ENCODE measurements at regions not wholly inside any gene's neighbourhood (a gene's known extent, or its start where the extent isn't known, plus 50 kb on each side); places are given as distances from the start of the nearest gene placed in this dataset.
"Not testable (repeated sequence)": the region's sequence is repeated elsewhere in the genome, so short reads cannot be mapped to it uniquely, and the experiment has no call there.

- no peaks in the 10 kb centered on the region for H3K27me3 Mint-ChIP-seq
- H3K4me3 Mint-ChIP-seq: no peak overlapping the region
These were observed 59.8 kb downstream of the ATOH1 start for GRCh38 chr4:93888308-93888707.

GRCh38 chr4:93888768-93889167 is 60.2 kb downstream of the ATOH1 start:
- no peak for ATAC-seq
- Mint-ChIP-seq H3K4me3 (no peak overlapping the region), H3K4me1 (no peaks in the 10 kb centered on the region), H3K27ac (no peak overlapping the region), H3K9me3 (no peaks in the 10 kb centered on the region), H3K36me3 (no peaks in the 10 kb centered on the region), H3K27me3 (no peaks in the 10 kb centered on the region)

More at GRCh38 chr4:93888308-93888707, 59.8 kb downstream of the ATOH1 start:
- no peak for ATAC-seq
- Mint-ChIP-seq H3K36me3 (no peaks in the 10 kb centered on the region), H3K4me1 (no peaks in the 10 kb centered on the region), H3K27ac (no peak overlapping the region), H3K9me3 (no peaks in the 10 kb centered on the region)

DNA sequence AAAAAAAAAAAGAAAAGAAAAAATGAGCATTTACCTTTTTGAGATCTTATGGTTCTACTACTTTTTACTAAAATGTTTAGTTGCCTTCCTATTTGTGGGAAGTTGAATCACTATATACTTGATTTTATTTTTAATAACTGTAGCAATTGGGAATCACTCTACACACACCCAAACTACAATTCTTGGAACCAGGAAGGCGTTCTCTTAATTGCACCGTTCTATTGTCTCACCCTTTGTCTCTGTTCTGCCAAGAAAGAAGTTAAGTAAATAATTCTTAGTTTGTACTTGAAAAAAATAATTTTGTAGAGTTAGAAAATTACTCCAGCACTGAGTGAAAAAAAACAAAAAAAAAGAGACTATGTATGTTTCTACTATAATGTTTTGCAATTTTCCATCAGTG is 62.7 kb downstream of the ATOH1 start:
- no peak for ATAC-seq
- no peak overlapping the region for H3K27ac Mint-ChIP-seq

DNA sequence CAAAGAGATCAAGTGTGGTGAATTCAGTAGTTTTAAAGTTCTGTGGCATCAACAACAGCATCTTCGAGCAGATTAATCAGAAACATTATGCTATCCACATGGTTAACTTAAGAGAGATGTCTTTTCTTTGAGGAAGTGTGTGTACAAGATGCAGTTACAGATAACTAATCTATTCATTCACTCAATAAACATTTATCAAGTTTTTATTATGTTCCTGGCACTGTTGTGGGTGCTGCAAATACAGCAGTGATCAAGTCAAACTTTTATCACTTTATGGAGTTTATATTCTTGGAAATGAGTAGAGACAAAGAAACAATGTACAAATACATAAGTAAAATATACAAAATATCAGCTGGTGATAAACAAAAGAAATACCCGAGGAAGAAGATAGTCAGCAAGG is 66.4 kb downstream of the ATOH1 start:
- ATAC-seq: no peak
- Mint-ChIP-seq H3K27me3 (no peaks in the 10 kb centered on the region), H3K4me3 (no peak overlapping the region), H3K27ac (no peak overlapping the region), H3K36me3 (no peaks in the 10 kb centered on the region), H3K9me3 (no peaks in the 10 kb centered on the region), H3K4me1 (no peaks in the 10 kb centered on the region)

More for the DNA sequence above, 62.7 kb downstream of the ATOH1 start:
- Mint-ChIP-seq H3K4me1 (no peaks in the 10 kb centered on the region), H3K9me3 (no peaks in the 10 kb centered on the region), H3K27me3 (no peaks in the 10 kb centered on the region), H3K36me3 (no peaks in the 10 kb centered on the region), H3K4me3 (no peak overlapping the region)

DNA sequence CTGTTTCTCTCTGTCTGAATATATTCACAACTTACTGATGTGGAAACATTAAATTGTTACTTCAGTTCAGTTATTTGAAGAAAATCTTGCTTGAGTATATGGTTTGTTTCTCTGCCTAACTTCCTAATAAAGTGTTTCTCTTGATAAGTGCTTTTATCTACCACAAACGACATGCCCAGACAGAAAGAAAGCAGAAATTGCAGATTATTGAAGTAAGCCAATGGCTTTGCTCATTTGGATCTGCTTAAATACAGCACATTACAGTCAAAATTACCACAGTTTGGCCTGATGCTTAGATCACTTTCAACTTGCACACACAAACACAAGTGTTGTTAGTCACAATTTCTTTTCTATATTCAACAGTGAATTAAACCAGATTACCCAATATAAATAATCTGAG is 68.0 kb downstream of the ATOH1 start:
- Mint-ChIP-seq H3K4me1 (no peaks in the 10 kb centered on the region), H3K4me3 (no peak overlapping the region), H3K9me3 (no peaks in the 10 kb centered on the region), H3K36me3 (no peaks in the 10 kb centered on the region), H3K27me3 (no peaks in the 10 kb centered on the region), H3K27ac (no peak overlapping the region)
- ATAC-seq: no peak

GRCh38 chr4:93897559-93897958 is 69.0 kb downstream of the ATOH1 start:
- Mint-ChIP-seq H3K9me3 (no peaks in the 10 kb centered on the region), H3K27me3 (no peaks in the 10 kb centered on the region), H3K4me1 (no peaks in the 10 kb centered on the region), H3K27ac (no peak overlapping the region), H3K4me3 (no peak overlapping the region), H3K36me3 (no peaks in the 10 kb centered on the region)
- ATAC-seq: no peak

- Mint-ChIP-seq H3K4me3 (no peak overlapping the region), H3K27me3 (no peaks in the 10 kb centered on the region), H3K9me3 (no peaks in the 10 kb centered on the region), H3K4me1 (no peaks in the 10 kb centered on the region), H3K27ac (no peak overlapping the region), H3K36me3 (no peaks in the 10 kb centered on the region)
- no peak for ATAC-seq
These were observed 80.2 kb downstream of the ATOH1 start for GRCh38 chr4:93908778-93909177.

DNA sequence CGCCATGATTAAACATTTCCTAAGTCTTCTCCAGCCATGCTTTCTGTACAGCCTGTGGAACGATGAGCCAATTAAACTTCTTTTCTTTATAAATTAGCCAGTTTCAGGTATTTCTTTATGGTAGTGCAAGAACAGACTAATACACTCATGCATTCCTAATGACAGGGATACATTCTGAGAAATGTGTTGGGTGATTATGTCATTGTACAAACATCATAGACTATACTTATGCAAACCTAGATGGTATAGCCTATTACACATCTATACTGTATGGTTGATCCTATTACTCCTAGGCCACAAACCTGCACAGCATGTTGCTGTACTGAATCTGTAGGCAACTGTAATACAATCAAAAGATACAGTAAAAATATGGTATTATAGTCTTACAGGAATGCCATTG is 83.1 kb downstream of the ATOH1 start:
- no peaks in the 10 kb centered on the region for H3K4me1 Mint-ChIP-seq
- H3K36me3 Mint-ChIP-seq: no peaks in the 10 kb centered on the region
- no peak overlapping the region for H3K4me3 Mint-ChIP-seq
- no peaks in the 10 kb centered on the region for H3K27me3 Mint-ChIP-seq
- ATAC-seq: no peak
- no peak overlapping the region for H3K27ac Mint-ChIP-seq
- H3K9me3 Mint-ChIP-seq: no peaks in the 10 kb centered on the region

GRCh38 chr4:93912146-93912545 is 83.6 kb downstream of the ATOH1 start:
- H3K27ac Mint-ChIP-seq: no peak overlapping the region
- H3K9me3 Mint-ChIP-seq: peaks cover 1% of the 10 kb centered on the region
- no peak overlapping the region for H3K4me3 Mint-ChIP-seq
- H3K27me3 Mint-ChIP-seq: no peaks in the 10 kb centered on the region
- ATAC-seq: no peak
- no peaks in the 10 kb centered on the region for H3K4me1 Mint-ChIP-seq
- no peaks in the 10 kb centered on the region for H3K36me3 Mint-ChIP-seq

GRCh38 chr4:93918856-93919255 is 90.3 kb downstream of the ATOH1 start:
- H3K4me1 Mint-ChIP-seq: no peaks in the 10 kb centered on the region
- no peak for ATAC-seq
- H3K27ac Mint-ChIP-seq: no peak overlapping the region
- peaks cover 3% of the 10 kb centered on the region for H3K9me3 Mint-ChIP-seq
- no peaks in the 10 kb centered on the region for H3K36me3 Mint-ChIP-seq
- no peak overlapping the region for H3K4me3 Mint-ChIP-seq
- no peaks in the 10 kb centered on the region for H3K27me3 Mint-ChIP-seq

GRCh38 chr4:93923570-93923969 is 95.0 kb downstream of the ATOH1 start:
- H3K4me1 Mint-ChIP-seq, H3K4me3 Mint-ChIP-seq, ATAC-seq, H3K27ac Mint-ChIP-seq, H3K36me3 Mint-ChIP-seq, H3K27me3 Mint-ChIP-seq, H3K9me3 Mint-ChIP-seq: not testable (repeated sequence)

GRCh38 chr4:93947286-93947685 is 118.7 kb downstream of the ATOH1 start:
- Mint-ChIP-seq H3K36me3 (no peaks in the 10 kb centered on the region), H3K27me3 (no peaks in the 10 kb centered on the region), H3K4me3 (no peak overlapping the region)

DNA sequence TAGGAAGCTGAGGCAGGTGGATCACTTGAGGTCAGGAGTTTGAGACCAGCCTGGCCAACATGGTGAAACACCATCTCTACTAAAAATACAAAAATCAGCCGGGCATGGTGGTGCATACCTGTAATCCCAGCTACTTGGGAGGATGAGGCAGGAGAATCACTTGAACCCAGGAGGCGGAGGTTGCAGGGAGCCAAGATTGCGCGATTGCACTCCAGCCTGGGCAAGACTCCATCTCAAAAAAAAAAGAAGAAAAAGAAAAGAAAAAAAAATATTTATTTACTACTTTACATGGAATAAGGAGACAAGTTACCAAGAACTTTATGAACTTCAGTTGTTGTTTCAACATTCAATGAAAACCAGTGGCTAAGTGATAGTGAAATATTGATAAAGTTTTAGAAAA is 121.7 kb downstream of the ATOH1 start:
- not testable (repeated sequence) for H3K36me3 Mint-ChIP-seq, H3K27ac Mint-ChIP-seq, H3K9me3 Mint-ChIP-seq, ATAC-seq, H3K27me3 Mint-ChIP-seq, H3K4me1 Mint-ChIP-seq, H3K4me3 Mint-ChIP-seq

More at GRCh38 chr4:93947286-93947685, 118.7 kb downstream of the ATOH1 start:
- Mint-ChIP-seq H3K4me1 (no peaks in the 10 kb centered on the region), H3K27ac (no peak overlapping the region), H3K9me3 (no peaks in the 10 kb centered on the region)
- ATAC-seq: no peak

DNA sequence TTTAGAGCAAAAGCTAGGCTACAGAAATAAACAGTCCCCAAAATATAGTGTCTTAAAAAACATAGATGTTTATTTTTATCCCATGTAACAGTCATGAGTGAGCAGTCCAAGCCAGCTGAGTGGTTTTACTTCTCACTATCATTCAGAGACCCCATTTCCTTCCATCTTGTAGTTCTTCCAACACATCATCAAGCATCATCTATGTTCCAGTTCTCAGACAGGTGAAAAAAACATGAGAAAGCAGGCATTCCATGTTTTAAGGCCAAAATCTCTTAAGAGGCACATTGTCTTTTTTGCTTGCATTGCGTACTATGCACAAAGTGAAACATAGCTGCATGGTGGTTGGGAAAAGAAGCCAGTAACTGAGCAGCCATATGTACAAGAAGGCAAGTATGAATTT is 128.6 kb downstream of the ATOH1 start:
- no peaks in the 10 kb centered on the region for H3K36me3 Mint-ChIP-seq
- H3K4me3 Mint-ChIP-seq: no peak overlapping the region
- H3K27me3 Mint-ChIP-seq: no peaks in the 10 kb centered on the region
- H3K27ac Mint-ChIP-seq: no peak overlapping the region
- no peaks in the 10 kb centered on the region for H3K4me1 Mint-ChIP-seq
- ATAC-seq: no peak
- H3K9me3 Mint-ChIP-seq: peaks cover 2% of the 10 kb centered on the region

- no peak overlapping the region for H3K4me3 Mint-ChIP-seq
- H3K36me3 Mint-ChIP-seq: no peaks in the 10 kb centered on the region
- peaks cover 2% of the 10 kb centered on the region for H3K9me3 Mint-ChIP-seq
- no peak for ATAC-seq
- H3K27ac Mint-ChIP-seq: no peak overlapping the region
- H3K4me1 Mint-ChIP-seq: no peaks in the 10 kb centered on the region
- H3K27me3 Mint-ChIP-seq: no peaks in the 10 kb centered on the region
These were observed 131.9 kb downstream of the ATOH1 start for GRCh38 chr4:93960450-93960849.

- no peak overlapping the region for H3K27ac Mint-ChIP-seq
- H3K27me3 Mint-ChIP-seq: no peaks in the 10 kb centered on the region
- no peak overlapping the region for H3K4me3 Mint-ChIP-seq
- H3K36me3 Mint-ChIP-seq: no peaks in the 10 kb centered on the region
- no peaks in the 10 kb centered on the region for H3K4me1 Mint-ChIP-seq
- peaks cover 2% of the 10 kb centered on the region for H3K9me3 Mint-ChIP-seq
- no peak for ATAC-seq
These were observed 132.4 kb downstream of the ATOH1 start for GRCh38 chr4:93960916-93961315.

DNA sequence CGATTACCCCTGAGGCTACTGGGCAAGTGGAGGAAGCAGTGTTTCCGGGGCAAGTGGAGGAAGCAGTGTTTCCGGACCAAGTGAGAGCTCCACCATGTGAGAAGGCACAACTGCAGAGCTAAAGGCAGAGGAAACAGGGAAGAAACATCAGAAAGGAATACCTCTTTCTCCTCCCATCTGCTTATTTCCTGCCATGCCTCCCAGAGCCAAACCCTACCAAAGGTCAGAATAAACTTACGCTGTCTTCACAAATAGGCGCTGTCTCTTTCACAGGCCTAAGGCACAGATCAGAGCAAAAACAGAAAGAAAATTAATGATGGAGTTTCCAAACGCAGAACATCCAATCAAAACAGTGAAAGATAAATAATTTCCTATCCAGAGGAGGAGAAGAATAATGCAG is 153.0 kb downstream of the ATOH1 start:
- no peaks in the 10 kb centered on the region for H3K36me3 Mint-ChIP-seq
- H3K27ac Mint-ChIP-seq: no peak overlapping the region
- H3K9me3 Mint-ChIP-seq: peaks cover 7% of the 10 kb centered on the region
- H3K4me3 Mint-ChIP-seq: no peak overlapping the region
- no peaks in the 10 kb centered on the region for H3K27me3 Mint-ChIP-seq
- H3K4me1 Mint-ChIP-seq: no peaks in the 10 kb centered on the region
- no peak for ATAC-seq

All from stimulated activated memory B cell treated with anti-CD40 and anti-IgM and Interleukin-4, amounts not matched to agents 10 μg/mL and 1 μg/mL and 100 μg/mL, for 72 hours (primary cell).